Liver (tissue), 3 donors: ENCODE measurements at regions not wholly inside any gene's neighbourhood (a gene's known extent, or its start where the extent isn't known, plus 50 kb on each side); places are given as distances from the start of the nearest gene placed in this dataset.

Experiments
- ATF3 ChIP-seq: IDR thresholded peaks from 2 replicates; pipeline ENCODE4 v1.6.1; 2016; ENCODE audit warnings: antibody characterized with exemption
- CTCF ChIP-seq: fragments of 150-350 bp; IDR thresholded peaks from 2 replicates; pipeline ENCODE4 v1.5.1; 2017; ENCODE audit warnings: improper control_type of control experiment, low read depth, low read length; ENCODE audit not compliant: missing input control
- FOXA1 ChIP-seq: IDR thresholded peaks from 2 replicates; pipeline ENCODE4 v1.6.1; 2016; ENCODE audit warnings: antibody characterized with exemption
- FOXA2 ChIP-seq: IDR thresholded peaks from 2 replicates; pipeline ENCODE4 v1.6.1; 2016; ENCODE audit warnings: antibody characterized with exemption
- GABPA ChIP-seq, 2 donors: IDR thresholded peaks in 1 of 2; conservative IDR thresholded peaks in 1 of 2; 2 replicates each; pipeline ENCODE4 v1.6.1; 2016; ENCODE audit warnings: antibody characterized with exemption in 2 of 2, mild to moderate bottlenecking in 1 of 2, moderate library complexity in 1 of 2
- HNF4A ChIP-seq, 2 donors: conservative IDR thresholded peaks; 2 replicates each; pipeline ENCODE4 v1.6.1; 2016; ENCODE audit warnings: antibody characterized with exemption in 2 of 2, mild to moderate bottlenecking in 2 of 2
- JUND ChIP-seq, 2 donors: IDR thresholded peaks; 2 replicates each; pipeline ENCODE4 v1.6.1; 2016; ENCODE audit warnings: antibody characterized with exemption in 2 of 2
- MAX ChIP-seq: IDR thresholded peaks from 2 replicates; pipeline ENCODE4 v1.6.1; 2016; ENCODE audit warnings: antibody characterized with exemption
- RAD21 ChIP-seq, 2 donors: IDR thresholded peaks; 2 replicates each; pipeline ENCODE4 v1.6.1; 2016; ENCODE audit warnings: antibody characterized with exemption in 2 of 2, mild to moderate bottlenecking in 2 of 2
- RXRA ChIP-seq, 2 donors: IDR thresholded peaks; 2 replicates each; pipeline ENCODE4 v1.6.1; 2017 to 2018; ENCODE audit warnings: antibody characterized with exemption in 2 of 2, mild to moderate bottlenecking in 1 of 2
- TAF1 ChIP-seq: conservative IDR thresholded peaks from 2 replicates; pipeline ENCODE4 v1.6.1; 2016; ENCODE audit warnings: antibody characterized with exemption, mild to moderate bottlenecking
- YY1 ChIP-seq: IDR thresholded peaks from 2 replicates; pipeline ENCODE4 v1.6.1; 2016; ENCODE audit warnings: antibody characterized with exemption, mild to moderate bottlenecking
- TF ChIP-seq, protein P1 (sequence below): IDR thresholded peaks from 2 replicates; pipeline ENCODE4 v1.6.1; 2016; ENCODE audit warnings: antibody characterized with exemption
- TF ChIP-seq, protein P2 (sequence below): IDR thresholded peaks from 2 replicates; pipeline ENCODE4 v1.6.1; 2016; ENCODE audit warnings: antibody characterized with exemption, mild to moderate bottlenecking
- donor health status: healthy.
- donor health status: healthy.

GRCh38 chr12:11958221-11959091 lies 112.3 kb upstream of the BCL2L14 start:
- no peak for TF ChIP-seq CTCF
- no peak for TF ChIP-seq TAF1
- TF ChIP-seq JUND (IDR thresholded peaks at IDR 0.05): no peak
- TF ChIP-seq, protein P1, sequence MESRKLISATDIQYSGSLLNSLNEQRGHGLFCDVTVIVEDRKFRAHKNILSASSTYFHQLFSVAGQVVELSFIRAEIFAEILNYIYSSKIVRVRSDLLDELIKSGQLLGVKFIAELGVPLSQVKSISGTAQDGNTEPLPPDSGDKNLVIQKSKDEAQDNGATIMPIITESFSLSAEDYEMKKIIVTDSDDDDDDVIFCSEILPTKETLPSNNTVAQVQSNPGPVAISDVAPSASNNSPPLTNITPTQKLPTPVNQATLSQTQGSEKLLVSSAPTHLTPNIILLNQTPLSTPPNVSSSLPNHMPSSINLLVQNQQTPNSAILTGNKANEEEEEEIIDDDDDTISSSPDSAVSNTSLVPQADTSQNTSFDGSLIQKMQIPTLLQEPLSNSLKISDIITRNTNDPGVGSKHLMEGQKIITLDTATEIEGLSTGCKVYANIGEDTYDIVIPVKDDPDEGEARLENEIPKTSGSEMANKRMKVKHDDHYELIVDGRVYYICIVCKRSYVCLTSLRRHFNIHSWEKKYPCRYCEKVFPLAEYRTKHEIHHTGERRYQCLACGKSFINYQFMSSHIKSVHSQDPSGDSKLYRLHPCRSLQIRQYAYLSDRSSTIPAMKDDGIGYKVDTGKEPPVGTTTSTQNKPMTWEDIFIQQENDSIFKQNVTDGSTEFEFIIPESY: no peak
- TF ChIP-seq GABPA (IDR thresholded peaks at IDR 0.05 in 1 of 2, conservative IDR thresholded peaks at IDR 0.05 in 1 of 2): no peak
- no peak for TF ChIP-seq YY1
- TF ChIP-seq FOXA1: no peak
- TF ChIP-seq, protein P2, sequence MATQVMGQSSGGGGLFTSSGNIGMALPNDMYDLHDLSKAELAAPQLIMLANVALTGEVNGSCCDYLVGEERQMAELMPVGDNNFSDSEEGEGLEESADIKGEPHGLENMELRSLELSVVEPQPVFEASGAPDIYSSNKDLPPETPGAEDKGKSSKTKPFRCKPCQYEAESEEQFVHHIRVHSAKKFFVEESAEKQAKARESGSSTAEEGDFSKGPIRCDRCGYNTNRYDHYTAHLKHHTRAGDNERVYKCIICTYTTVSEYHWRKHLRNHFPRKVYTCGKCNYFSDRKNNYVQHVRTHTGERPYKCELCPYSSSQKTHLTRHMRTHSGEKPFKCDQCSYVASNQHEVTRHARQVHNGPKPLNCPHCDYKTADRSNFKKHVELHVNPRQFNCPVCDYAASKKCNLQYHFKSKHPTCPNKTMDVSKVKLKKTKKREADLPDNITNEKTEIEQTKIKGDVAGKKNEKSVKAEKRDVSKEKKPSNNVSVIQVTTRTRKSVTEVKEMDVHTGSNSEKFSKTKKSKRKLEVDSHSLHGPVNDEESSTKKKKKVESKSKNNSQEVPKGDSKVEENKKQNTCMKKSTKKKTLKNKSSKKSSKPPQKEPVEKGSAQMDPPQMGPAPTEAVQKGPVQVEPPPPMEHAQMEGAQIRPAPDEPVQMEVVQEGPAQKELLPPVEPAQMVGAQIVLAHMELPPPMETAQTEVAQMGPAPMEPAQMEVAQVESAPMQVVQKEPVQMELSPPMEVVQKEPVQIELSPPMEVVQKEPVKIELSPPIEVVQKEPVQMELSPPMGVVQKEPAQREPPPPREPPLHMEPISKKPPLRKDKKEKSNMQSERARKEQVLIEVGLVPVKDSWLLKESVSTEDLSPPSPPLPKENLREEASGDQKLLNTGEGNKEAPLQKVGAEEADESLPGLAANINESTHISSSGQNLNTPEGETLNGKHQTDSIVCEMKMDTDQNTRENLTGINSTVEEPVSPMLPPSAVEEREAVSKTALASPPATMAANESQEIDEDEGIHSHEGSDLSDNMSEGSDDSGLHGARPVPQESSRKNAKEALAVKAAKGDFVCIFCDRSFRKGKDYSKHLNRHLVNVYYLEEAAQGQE: no peak
- TF ChIP-seq MAX: no peak
- no peak for TF ChIP-seq ATF3
- no peak for TF ChIP-seq RAD21 (IDR thresholded peaks at IDR 0.05)
- TF ChIP-seq RXRA (IDR thresholded peaks at IDR 0.05): no peak
- no peak for TF ChIP-seq FOXA2
- TF ChIP-seq HNF4A (conservative IDR thresholded peaks at IDR 0.05): no peak
